ENCODE measurements at regions not wholly inside any gene's neighbourhood (a gene's known extent, or its start where the extent isn't known, plus 50 kb on each side); places are given as distances from the start of the nearest gene placed in this dataset.

DNA sequence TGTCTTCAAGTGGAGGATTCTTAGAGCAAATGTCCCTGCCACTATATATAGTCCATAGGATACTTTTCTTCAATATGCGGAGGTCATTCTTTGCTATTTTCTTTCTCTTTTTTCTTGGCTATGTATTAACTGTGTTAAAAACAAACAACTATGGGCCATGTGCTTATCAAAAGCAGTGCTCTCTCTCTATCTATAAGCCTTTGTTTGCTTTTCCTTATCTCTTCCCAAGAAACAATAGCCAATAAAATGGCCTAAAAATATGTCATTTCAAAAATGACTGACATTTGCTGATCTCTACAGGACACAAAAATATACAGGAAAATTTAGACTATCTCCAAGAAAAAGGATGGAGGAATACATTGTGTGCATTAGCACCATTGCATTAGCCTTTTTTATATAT, 212.1 kb downstream of the MAF start:
- TF ChIP-seq CTCF (IDR thresholded peaks at IDR 0.05) = no peak
- no peak for TF ChIP-seq POLR2A (IDR thresholded peaks at IDR 0.05)

Measured in adrenal gland (tissue), 5 donors.